GM12872 (cell line): ENCODE measurements at regions not wholly inside any gene's neighbourhood (a gene's known extent, or its start where the extent isn't known, plus 50 kb on each side); places are given as distances from the start of the nearest gene placed in this dataset.

ENCODE experiments used
- TF ChIP-seq, protein P1 (sequence below): IDR thresholded peaks from 3 replicates; pipeline ENCODE4 v1.5.1; 2011; ENCODE audit warnings: low read depth, mild to moderate bottlenecking, low read length, moderate library complexity; ENCODE audit not compliant: insufficient read depth

DNA sequence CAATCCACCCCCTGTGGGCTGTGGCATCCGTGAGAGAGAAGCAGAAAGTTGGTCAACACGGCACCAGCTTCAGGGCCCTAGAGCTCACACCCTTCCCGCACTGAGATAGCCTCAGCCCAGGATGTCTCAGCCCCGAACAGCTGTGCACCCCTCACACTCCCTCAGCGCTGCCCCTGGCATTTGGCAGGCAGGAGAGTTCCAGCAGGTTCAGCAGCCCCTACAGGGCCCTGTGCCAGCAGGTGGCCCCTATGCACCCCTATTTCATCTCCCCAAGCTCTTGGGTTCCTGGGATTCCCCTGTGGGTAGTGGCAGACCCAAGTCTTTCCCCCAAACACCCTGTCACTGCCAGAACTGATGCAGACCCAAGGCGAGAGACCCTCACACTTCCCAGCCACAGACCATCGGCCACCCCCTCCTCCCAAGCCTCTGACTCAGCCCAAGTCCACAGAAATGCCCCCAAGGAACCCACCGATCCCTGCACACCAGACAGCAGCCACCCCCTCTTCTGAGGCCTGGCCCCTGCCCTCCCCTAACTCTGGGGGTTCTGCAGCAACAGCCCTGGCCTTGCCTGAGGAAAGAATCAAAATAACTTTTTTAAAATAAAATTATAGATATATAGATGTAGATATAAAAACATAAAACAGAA is 183.6 kb downstream of the IGLL1 start:
- TF ChIP-seq, protein P1, sequence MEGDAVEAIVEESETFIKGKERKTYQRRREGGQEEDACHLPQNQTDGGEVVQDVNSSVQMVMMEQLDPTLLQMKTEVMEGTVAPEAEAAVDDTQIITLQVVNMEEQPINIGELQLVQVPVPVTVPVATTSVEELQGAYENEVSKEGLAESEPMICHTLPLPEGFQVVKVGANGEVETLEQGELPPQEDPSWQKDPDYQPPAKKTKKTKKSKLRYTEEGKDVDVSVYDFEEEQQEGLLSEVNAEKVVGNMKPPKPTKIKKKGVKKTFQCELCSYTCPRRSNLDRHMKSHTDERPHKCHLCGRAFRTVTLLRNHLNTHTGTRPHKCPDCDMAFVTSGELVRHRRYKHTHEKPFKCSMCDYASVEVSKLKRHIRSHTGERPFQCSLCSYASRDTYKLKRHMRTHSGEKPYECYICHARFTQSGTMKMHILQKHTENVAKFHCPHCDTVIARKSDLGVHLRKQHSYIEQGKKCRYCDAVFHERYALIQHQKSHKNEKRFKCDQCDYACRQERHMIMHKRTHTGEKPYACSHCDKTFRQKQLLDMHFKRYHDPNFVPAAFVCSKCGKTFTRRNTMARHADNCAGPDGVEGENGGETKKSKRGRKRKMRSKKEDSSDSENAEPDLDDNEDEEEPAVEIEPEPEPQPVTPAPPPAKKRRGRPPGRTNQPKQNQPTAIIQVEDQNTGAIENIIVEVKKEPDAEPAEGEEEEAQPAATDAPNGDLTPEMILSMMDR = no peak

DNA sequence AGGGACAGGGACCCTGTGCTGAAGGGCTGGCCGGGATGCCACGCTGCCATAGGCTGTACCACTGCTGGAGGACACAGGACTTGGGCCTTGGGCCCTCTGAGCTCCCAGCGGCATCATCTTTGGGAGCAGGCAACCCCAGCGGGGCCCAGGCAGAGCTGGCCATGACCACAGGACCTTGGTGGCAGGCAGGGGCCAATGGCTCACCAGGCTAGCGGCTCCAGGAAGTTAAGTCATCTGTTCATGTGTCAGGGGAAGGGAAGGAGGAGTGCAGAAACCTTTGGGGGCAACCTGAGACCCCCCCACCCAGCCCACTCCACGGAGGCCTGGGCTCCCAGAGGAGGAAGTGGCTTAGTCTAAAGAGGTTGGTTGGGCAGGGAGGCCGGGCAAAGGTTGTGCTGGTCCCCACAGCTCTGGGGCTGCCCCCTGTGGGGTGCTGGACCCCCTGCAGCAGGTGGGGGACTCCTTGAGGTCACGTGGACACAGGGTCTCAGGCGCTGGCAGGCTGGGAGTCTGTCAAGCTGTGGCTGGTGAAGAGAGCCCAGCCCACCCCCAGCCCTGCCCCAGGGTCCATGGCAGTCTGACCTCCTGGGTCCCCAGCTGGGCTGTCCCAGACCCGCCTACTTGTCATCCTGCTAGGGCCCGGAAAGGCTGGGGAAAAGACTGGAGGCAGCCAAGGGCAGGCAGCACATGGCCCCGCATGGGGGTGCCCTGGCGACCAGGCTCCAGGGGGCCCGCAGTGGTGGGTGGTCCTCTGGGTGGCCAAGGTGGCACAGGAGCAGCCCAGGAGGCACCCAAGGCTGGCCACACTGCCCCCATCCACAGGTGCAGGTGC is 184.3 kb downstream of the IGLL1 start:
- TF ChIP-seq, protein P1 = no peak

DNA sequence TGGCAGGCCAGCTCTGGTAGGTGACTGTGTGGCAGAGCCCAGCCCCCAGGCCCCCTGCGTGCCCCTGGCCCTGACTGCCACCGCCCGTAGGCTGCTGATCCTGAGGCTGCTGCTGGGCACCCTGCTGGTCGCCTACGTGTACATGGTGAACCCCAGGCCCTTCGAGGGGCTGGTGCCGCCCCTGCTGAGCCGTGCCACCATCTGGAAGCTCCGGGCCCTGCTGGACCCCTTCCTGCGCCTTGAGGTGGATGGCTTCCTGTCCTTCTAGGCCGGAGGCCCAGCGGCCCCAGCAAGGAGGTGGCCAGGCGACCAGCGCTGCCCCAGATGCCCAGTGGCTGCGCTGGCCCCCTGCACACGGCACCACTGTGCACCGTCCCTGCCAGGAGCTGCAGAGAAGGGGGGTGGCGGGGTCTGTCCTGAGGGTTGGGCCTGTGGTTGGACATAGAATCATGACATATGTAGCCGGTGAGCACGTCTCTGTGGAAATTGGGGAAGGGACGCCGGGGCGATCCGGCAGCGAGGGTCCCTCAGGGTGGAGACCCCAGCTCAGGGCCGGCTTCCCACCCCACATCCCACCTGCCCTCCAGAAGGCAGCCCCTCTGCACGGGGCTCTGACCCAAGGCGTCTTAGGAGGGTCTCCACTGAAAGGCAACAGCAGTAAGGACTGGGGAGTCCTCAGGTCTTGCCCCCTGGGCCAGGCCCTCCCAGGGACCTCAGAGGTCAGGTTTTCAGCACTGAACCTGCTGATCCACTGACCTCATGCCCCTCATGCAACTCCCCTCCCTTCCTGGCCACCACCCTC is 185.4 kb downstream of the IGLL1 start:
- TF ChIP-seq, protein P1 = no peak

DNA sequence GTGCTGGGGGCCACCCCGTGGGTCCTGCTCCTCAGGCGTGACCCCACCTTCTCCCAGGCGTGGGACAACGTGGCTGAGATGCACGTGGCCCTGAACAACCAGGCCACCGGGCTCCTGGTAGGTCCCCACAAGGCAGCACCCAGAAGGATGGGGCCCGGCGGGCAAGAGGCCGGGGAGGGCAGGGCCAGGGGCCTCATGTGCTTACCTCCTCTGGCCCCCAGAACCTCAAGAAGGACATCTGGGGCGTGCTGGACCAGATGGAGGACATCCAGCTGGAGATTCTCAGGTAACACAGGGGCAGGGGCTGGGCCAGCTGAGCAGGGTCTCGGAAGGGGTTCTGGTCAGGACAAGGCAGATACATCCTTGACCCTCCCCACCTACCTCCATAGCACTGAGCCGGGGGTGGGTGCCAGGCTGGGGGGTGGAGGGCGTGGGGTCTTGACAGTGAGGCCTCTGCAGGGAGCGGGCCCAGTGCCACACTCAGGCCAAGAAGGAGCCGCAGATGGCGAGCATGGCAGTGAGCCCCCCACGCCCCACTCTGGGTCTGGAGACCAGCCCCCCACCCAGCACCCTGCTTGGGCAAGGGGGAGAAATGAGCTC is 186.3 kb downstream of the IGLL1 start:
- TF ChIP-seq, protein P1 = no peak

DNA sequence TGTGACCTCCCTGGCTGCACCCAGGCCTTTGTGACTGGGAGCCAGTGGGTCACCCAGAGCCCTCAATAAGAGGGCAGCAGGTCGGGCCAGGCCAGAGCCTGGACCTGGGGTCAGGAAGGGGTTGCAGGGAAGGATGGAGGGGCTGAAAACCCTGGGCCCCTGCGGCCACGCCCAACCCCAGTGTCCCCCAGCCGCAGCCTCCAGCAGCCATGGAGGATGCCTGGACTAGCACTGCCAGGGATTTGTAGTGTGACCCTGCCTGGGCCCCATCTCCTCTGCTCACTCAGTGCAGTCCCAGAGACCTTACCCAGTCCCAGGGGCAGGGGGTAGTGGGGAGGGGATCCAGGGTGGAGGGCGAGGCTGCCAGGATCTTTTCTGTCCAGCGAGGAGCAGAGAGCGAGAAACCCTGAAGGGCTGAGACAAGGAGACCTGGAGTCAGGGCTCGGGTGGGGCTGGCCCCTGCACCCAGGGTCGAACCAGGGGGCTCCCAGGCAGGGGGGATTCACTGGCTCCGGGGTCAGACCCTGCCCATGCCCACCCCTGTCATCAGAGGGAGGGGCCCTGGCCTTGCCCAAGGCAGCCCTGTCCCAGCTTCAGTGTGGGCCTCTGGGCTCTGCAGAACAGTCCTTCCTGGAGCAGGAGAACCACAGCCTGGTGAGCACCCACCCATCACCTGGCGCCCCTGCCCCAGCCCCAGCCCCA is 187.5 kb downstream of the IGLL1 start:
- TF ChIP-seq, protein P1 = no peak

DNA sequence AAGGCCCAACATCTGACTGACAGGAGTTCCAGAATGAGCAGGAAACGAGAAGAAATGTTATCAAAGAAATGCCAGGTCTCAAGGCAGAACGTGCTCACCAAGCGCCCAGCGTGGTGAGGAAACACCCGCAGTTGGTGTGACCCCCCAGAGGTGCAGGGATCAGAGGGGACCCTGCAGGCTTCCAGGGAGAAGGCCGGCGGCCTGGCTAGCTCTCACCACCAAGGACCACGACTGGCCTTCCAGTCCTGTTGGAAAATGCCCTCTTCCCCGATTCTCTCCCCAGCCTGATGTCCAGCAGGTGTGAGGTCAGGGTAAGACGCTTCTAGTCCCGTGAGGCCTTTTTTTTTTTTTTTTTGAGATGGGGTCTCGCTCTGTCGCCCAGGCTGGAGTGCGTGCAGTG is 189.1 kb downstream of the IGLL1 start:
- TF ChIP-seq, protein P1 = no peak
